Neural crest cell (in vitro differentiated cells): ENCODE measurements at regions not wholly inside any gene's neighbourhood (a gene's known extent, or its start where the extent isn't known, plus 50 kb on each side); places are given as distances from the start of the nearest gene placed in this dataset.

Experiments used
- DNase-seq: peaks from one replicate; pipeline ENCODE4 v3.0.0; 2021; ENCODE audit warnings: low read depth, mixed read lengths, low spot score
- H3K27ac Mint-ChIP-seq: one replicate; pipeline ENCODE4 v1.8.0; 2021; ENCODE audit warnings: mild to moderate bottlenecking, mixed read lengths; ENCODE audit not compliant: unreplicated experiment
- H3K27me3 Mint-ChIP-seq: 2 replicates; pipeline ENCODE4 v1.8.0; 2021; ENCODE audit warnings: low read depth, mild to moderate bottlenecking, mixed read lengths
- H3K36me3 Mint-ChIP-seq: 2 replicates; pipeline ENCODE4 v1.8.0; 2021; ENCODE audit warnings: low read depth, mild to moderate bottlenecking, mixed read lengths
- H3K4me1 Mint-ChIP-seq: 2 replicates; pipeline ENCODE4 v1.8.0; 2021; ENCODE audit warnings: mixed read lengths
- H3K4me3 Mint-ChIP-seq: one replicate; pipeline ENCODE4 v1.8.0; 2021; ENCODE audit warnings: mild to moderate bottlenecking, mixed read lengths
- H3K9me3 Mint-ChIP-seq: 2 replicates; pipeline ENCODE4 v1.8.0; 2021; ENCODE audit warnings: mixed read lengths
- CTCF ChIP-seq: fragments of 200-600 bp; sonication (generic); conservative IDR thresholded peaks from 2 replicates; pipeline ENCODE4 v1.5.0; 2021; ENCODE audit warnings: antibody characterized with exemption, mild to moderate bottlenecking

- Mint-ChIP-seq H3K4me3 (no peak overlapping the region), H3K36me3 (no peaks in the 10 kb centered on the region), H3K27me3 (no peaks in the 10 kb centered on the region), H3K4me1 (no peaks in the 10 kb centered on the region), H3K27ac (no peak overlapping the region), H3K9me3 (peaks cover 10% of the 10 kb centered on the region)
- TF ChIP-seq CTCF = no peak
- DNase-seq = no peak
These were observed 55.0 kb upstream of the PLSCR4 start for GRCh38 chr3:146305808-146306423.

- Mint-ChIP-seq H3K36me3 (no peaks in the 10 kb centered on the region), H3K4me3 (no peak overlapping the region), H3K27me3 (no peaks in the 10 kb centered on the region), H3K4me1 (no peaks in the 10 kb centered on the region), H3K27ac (no peak overlapping the region), H3K9me3 (peaks cover 7% of the 10 kb centered on the region)
- no peak for DNase-seq
- TF ChIP-seq CTCF = no peak
These were observed 49.9 kb upstream of the PLSCR4 start for GRCh38 chr3:146300768-146301167.
